ENCODE measurements at regions not wholly inside any gene's neighbourhood (a gene's known extent, or its start where the extent isn't known, plus 50 kb on each side); places are given as distances from the start of the nearest gene placed in this dataset.

GRCh38 chr4:179867300-179867878 is 2375.8 kb upstream of the TENM3 start:
- no peak for TF ChIP-seq POLR2A (IDR thresholded peaks at IDR 0.05; ENCODE audit: low read depth, low read length)
- no peak for TF ChIP-seq POLR2AphosphoS5 (IDR thresholded peaks at IDR 0.05; ENCODE audit: low read depth, low read length)
- TF ChIP-seq TAF1 (IDR thresholded peaks at IDR 0.05; ENCODE audit: borderline replicate concordance, low read depth, low read length) = no peak
